Left lung (tissue), 4 donors: ENCODE measurements at regions not wholly inside any gene's neighbourhood (a gene's known extent, or its start where the extent isn't known, plus 50 kb on each side); places are given as distances from the start of the nearest gene placed in this dataset.
"Not testable (repeated sequence)": the region's sequence is repeated elsewhere in the genome, so short reads cannot be mapped to it uniquely, and the experiment has no call there.

ENCODE experiments used
- ATAC-seq: fragments of 200-7000 bp; cut with Tn5 transposase; one replicate; pipeline ENCODE4 v1.9.1; 2020; ENCODE audit warnings: moderate library complexity
- DNase-seq, 4 donors: peaks; one replicate each; pipeline ENCODE4 v3.0.0-alpha.2; 2013 to 2020
- H3K27ac ChIP-seq, 2 donors: fragments of 200-600 bp; sonication (generic) in 1 of 2; one replicate each; pipeline versions ENCODE4 v1.5.0 to v1.8.0; 2020 to 2021
- H3K27me3 ChIP-seq, 2 donors: fragments of 200-600 bp; sonication (generic) in 1 of 2; one replicate each; pipeline versions ENCODE4 v1.5.0 to v1.8.0; 2020 to 2021
- H3K36me3 ChIP-seq, 2 donors: fragments of 200-600 bp; sonication (generic) in 1 of 2; one replicate each; pipeline versions ENCODE4 v1.5.0 to v1.8.0; 2020 to 2021
- H3K4me1 ChIP-seq, 2 donors: fragments of 200-600 bp; one replicate each; pipeline ENCODE4 v1.8.0; 2021
- H3K4me3 ChIP-seq, 2 donors: fragments of 200-600 bp; sonication (generic) in 1 of 2; one replicate each; pipeline versions ENCODE4 v1.5.0 to v1.8.0; 2020 to 2021; ENCODE audit warnings: mild to moderate bottlenecking in 1 of 2
- H3K9me3 ChIP-seq, 2 donors: fragments of 200-600 bp; sonication (generic) in 1 of 2; one replicate each; pipeline versions ENCODE4 v1.5.0 to v1.8.0; 2020 to 2021
- CTCF ChIP-seq, 2 donors: fragments of 200-600 bp; sonication (generic) in 1 of 2; IDR thresholded peaks; one replicate each; pipeline versions ENCODE4 v1.5.0 to v1.8.0; 2021; ENCODE audit warnings: antibody characterized with exemption in 2 of 2
- intact Hi-C, 2 donors: fragments of 100-400 bp; cut with DNase I; formaldehyde crosslinking; loops; one replicate each; pipeline versions ENCODE4 v1.11.2 to v1.14.2; 2022
- donor health status: DM: no; HTN: yes; CAD: no.
- donor health status: DM: no; HTN: no; CAD: no.

- Histone ChIP-seq H3K27ac (peak overlapping the region in 1 of 2 donors; percentile 57), H3K4me1 (peaks cover 0 to 38% of the 10 kb centered on the region in 2 donors), H3K9me3 (no peaks in the 10 kb centered on the region), H3K27me3 (no peaks in the 10 kb centered on the region), H3K36me3 (no peaks in the 10 kb centered on the region), H3K4me3 (no peak overlapping the region)
- intact Hi-C loops = no loop called here
- DNase-seq (no peak), ATAC-seq (no peak)
- no peak for TF ChIP-seq CTCF (IDR thresholded peaks at IDR 0.05)
These were observed 54.3 kb upstream of the WAC start for GRCh38 chr10:28478646-28479045.

GRCh38 chr10:28479425-28479865, 53.5 kb upstream of the WAC start:
- Histone ChIP-seq H3K4me3 (no peak overlapping the region), H3K36me3 (no peaks in the 10 kb centered on the region), H3K27ac (peak overlapping the region in 1 of 2 donors; percentile 57), H3K9me3 (no peaks in the 10 kb centered on the region), H3K27me3 (no peaks in the 10 kb centered on the region), H3K4me1 (peaks cover 0 to 38% of the 10 kb centered on the region in 2 donors)
- ATAC-seq (peak; percentile 31), DNase-seq (no peak)
- no peak for TF ChIP-seq CTCF (IDR thresholded peaks at IDR 0.05)
- intact Hi-C loops = no loop called here

GRCh38 chr10:28479927-28480627, 52.8 kb upstream of the WAC start:
- H3K27ac ChIP-seq = no peak overlapping the region
- H3K9me3 ChIP-seq = no peaks in the 10 kb centered on the region
- H3K4me1 ChIP-seq = peaks cover 0 to 38% of the 10 kb centered on the region in 2 donors
- no peak for TF ChIP-seq CTCF (IDR thresholded peaks at IDR 0.05)
- no peak overlapping the region for H3K4me3 ChIP-seq
- H3K36me3 ChIP-seq = no peaks in the 10 kb centered on the region
- ATAC-seq (no peak), DNase-seq (no peak)
- no peaks in the 10 kb centered on the region for H3K27me3 ChIP-seq
- intact Hi-C loops = no loop called here

GRCh38 chr10:28480628-28480965, 52.3 kb upstream of the WAC start:
- ATAC-seq (no peak), DNase-seq (no peak)
- intact Hi-C loops = no loop called here
- Histone ChIP-seq H3K36me3 (no peaks in the 10 kb centered on the region), H3K27ac (no peak overlapping the region), H3K9me3 (no peaks in the 10 kb centered on the region), H3K27me3 (no peaks in the 10 kb centered on the region), H3K4me3 (no peak overlapping the region), H3K4me1 (peaks cover 0 to 38% of the 10 kb centered on the region in 2 donors)
- no peak for TF ChIP-seq CTCF (IDR thresholded peaks at IDR 0.05)

GRCh38 chr10:28481346-28481745, 51.6 kb upstream of the WAC start:
- intact Hi-C loops, H3K9me3 ChIP-seq, H3K4me3 ChIP-seq, ATAC-seq, H3K36me3 ChIP-seq, H3K27ac ChIP-seq, H3K27me3 ChIP-seq: not testable (repeated sequence)
- DNase-seq = peak in 1 of 4 donors; percentile 37
- H3K4me1 ChIP-seq = peaks cover 0 to 38% of the 10 kb centered on the region in 2 donors

GRCh38 chr10:28481968-28482367, 51.0 kb upstream of the WAC start:
- ATAC-seq (no peak), DNase-seq (no peak)
- intact Hi-C loops = no loop called here
- Histone ChIP-seq H3K4me3 (no peak overlapping the region), H3K27ac (no peak overlapping the region), H3K36me3 (no peaks in the 10 kb centered on the region), H3K4me1 (peaks cover 0 to 38% of the 10 kb centered on the region in 2 donors), H3K9me3 (no peaks in the 10 kb centered on the region), H3K27me3 (no peaks in the 10 kb centered on the region)
- no peak for TF ChIP-seq CTCF (IDR thresholded peaks at IDR 0.05)
